DMS153 treated with DMSO at 0.1 percent for 48 hours (cell line): ENCODE measurements at regions not wholly inside any gene's neighbourhood (a gene's known extent, or its start where the extent isn't known, plus 50 kb on each side); places are given as distances from the start of the nearest gene placed in this dataset.
"Not testable (repeated sequence)": the region's sequence is repeated elsewhere in the genome, so short reads cannot be mapped to it uniquely, and the experiment has no call there.

Source experiments
- DNase-seq: peaks from one replicate; lab custom pipeline; 2025; ENCODE audit not compliant: unreplicated experiment; lab: John Stamatoyannopoulos, UW

- DNase-seq = no peak
These were observed 141.7 kb downstream of the BARX1 start for GRCh38 chr9:93813221-93814076.

DNA sequence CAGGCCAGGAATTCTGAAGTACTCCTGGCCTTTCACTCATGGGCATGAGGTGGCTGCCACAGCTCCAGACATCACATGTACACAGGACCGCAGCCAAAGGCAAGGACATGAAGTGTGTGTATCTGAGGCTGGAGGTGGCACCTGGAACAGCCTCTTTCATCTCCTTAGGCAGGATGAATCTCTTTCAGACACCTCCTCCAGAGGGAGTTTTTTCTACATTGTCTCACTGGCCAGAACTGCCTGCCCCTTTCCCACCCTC, 142.8 kb downstream of the BARX1 start:
- DNase-seq = no peak

DNA sequence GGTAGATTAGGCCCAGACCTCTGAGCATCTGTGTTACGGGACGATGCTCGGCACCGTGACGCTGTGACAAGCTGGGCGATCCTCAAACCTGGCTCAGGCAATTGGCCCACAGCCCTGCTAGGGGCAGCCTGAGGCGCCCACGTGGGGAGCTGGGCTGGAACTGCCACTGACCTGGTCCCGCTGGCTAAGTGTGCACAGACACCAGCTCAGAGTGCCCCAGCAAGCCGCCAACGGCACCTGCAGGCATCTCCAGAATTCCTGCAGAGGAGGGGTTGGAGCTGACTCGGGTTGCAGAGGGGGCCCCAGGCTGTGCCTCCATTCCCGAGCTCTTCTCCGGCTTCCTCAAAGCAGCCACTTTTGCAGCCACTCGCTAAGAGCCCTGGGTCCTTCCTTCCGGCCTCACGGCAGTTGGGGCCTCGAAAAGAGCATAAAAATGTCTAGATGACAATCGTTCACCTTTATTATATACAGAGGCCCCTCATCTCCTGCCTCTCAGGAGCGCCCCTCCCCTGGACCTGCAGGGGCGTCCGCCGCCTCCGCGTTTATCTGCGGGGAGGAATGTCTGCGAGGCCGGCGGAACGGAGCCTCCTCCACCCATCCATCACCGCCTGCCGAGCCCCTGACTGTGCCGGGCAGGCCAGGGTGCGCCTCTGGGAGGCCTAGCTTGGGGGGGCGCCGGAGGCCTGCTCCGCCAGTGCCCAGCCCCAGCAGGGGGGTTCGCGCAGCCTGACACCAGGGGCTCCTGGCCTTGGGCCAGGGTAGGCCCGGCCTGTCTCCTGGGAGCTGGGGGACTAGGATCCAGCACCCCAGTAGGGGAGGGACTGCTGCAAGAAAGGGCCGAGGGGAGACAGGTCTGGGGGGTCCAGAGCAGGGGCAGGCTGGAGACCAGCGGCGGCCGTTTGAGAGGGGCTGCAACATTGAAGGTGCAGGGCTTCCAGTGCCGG, 144.9 kb downstream of the BARX1 start:
- no peak for DNase-seq

DNA sequence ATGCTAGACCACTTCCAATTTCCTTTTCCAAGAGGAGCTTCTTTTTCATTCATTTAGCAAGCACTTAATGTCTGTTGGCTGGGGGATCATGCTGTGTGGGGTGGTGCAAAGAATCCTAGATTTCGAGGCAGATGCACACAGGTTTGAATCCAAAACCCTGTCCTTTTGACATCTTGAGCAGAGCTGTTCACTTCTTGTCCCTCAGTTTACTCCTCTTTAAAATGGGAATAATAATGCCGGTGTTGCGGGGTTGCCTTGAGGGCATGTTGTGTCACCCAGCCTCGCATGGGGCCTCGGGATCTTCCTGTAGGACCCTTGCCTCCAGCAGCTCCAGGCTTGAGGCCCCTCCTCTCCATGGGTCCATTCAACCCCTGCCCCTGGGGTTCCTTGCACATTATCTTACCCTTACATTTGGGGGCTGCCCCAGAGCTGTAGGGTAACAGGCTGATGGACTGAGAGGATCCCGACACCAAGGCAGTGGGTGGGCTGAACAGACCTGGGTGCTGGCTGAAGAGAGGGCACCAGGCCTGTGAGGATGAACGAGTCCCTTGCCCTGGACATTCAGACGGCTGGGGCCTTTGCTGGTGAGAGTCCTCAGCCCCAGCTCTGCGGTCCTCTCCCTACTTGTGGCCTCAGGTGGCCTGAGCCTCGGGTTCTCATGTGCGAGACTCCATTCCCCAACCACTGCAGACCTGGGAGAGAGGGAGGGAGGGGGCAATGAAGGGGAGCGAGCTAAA, 145.8 kb downstream of the BARX1 start:
- no peak for DNase-seq

- no peak for DNase-seq
These were observed 146.8 kb downstream of the BARX1 start for GRCh38 chr9:93808115-93809029.

GRCh38 chr9:93807166-93808074, 147.7 kb downstream of the BARX1 start:
- no peak for DNase-seq

- no peak for DNase-seq
These were observed 153.4 kb downstream of the BARX1 start for GRCh38 chr9:93801581-93802284.

DNA sequence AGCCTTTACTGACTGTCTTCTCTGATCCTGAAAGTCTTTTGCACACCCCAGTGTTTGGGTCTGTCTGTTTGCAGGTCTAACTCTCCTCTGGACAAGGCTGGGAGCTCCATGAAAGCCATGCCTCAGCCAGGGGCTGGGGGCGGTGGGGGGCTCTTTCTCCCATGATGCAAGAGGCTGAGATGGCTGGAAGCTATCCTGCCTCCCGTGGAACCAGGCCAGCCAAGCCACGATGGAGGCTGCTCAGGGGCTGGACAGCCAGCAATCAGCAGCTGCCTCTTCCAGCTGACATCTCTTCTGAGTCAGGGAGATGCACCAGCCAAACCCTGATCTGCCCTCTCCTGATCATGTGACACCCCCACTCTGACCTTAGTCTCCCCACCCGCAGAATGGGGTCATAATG, 154.0 kb downstream of the BARX1 start:
- no peak for DNase-seq

DNA sequence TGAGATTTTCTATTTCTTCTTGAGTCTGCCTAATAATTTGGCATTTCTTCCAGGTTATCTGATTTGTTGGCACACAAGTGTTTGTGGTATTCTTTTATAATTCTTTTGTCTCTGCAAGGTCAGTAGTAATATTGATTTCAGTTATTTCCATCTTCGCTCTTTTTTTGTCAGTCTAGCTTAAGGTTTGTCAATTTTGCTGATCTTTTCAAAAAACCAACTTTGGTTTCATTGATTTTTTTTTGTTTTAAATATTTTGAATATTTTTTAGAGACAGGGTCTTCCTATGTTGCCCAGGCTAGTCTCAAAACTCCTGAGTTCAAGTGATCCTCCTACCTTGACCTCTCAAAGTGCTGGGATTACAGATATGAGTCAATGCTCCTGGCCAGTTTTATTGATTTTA, 162.8 kb downstream of the BARX1 start:
- DNase-seq = no peak

- DNase-seq = no peak
These were observed 169.0 kb downstream of the BARX1 start for GRCh38 chr9:93786204-93786603.

GRCh38 chr9:93776873-93777272, 178.3 kb downstream of the BARX1 start:
- DNase-seq = no peak

GRCh38 chr9:93776256-93776655, 178.9 kb downstream of the BARX1 start:
- DNase-seq = no peak

DNA sequence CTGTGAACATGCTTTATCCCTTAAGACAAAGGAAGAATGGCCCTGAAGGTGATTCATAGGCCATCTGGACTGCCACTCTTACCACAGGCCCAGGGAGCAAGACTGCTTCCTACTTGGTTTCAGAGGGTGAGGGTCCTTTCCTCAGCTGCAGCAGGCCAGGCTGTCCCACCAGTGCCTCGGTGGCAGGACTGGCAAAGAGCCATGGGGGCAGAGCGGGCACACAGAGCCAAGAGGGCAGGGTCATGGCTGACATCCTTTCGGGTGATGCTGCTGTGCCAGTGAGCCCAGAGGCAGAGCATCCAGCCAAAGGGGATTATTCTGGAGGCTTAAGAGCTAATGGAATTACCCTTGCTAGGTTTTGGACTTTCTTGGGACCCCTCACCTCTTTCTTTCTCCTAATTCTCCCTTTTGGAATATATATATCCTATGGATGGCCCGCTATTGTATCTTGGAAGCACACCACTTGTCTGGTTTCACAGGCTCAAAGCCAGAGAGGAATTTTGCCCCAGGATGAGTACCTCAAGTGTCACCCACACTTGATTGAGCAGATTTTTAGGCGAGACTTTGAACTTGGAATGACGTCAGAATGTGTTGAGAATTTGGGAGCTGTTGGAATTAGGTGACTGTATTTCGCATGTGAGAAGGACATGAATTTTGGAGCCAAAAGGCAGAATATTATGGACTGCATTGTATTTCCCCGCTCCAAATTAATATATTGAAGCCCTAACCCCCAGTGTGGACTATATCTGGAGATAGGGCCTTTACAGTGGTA, 180.6 kb downstream of the BARX1 start:
- DNase-seq = no peak

GRCh38 chr9:93771276-93771675, 183.9 kb downstream of the BARX1 start:
- no peak for DNase-seq

- DNase-seq = no peak
These were observed 185.4 kb downstream of the PHF2 start for GRCh38 chr9:93761822-93762221.

DNA sequence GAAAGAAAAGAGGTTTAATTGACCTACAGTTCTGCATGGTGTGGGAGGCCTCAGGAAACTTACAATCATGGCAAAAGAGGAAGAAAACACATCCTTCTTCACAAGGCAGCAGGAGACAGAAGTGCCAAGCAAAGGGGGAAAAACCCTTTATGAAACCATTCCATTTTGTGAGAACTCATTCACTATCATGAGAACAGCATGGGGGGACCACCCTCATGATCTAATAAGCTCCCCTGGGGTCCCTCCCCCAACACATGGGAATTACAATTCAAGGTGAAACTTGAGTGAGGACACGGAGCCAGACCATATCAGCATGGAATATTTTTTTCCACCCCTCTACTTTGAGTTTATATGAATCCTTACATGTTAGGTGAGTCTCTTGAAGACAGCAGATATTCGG, 173.7 kb downstream of the PHF2 start:
- DNase-seq = no peak

DNA sequence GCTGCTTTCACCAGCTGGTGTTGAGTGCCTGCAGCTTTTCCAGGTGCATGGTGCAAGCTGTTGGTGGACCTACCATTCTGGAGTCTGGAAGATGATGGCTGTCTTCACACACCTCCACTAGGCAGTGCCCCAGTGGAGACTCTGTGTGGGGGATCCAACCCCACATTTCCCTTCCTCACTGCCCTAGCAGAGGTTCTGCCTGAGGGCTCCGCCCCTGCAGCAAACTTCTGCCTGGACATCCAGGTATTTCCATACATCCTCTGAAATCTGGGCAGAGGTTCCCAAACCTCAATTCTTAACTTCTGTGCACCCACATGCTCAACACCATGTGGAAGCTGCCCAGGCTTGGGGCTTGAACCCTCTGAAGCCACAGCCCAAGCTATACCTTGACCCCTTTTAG, 172.4 kb downstream of the PHF2 start:
- not testable (repeated sequence) for DNase-seq

DNA sequence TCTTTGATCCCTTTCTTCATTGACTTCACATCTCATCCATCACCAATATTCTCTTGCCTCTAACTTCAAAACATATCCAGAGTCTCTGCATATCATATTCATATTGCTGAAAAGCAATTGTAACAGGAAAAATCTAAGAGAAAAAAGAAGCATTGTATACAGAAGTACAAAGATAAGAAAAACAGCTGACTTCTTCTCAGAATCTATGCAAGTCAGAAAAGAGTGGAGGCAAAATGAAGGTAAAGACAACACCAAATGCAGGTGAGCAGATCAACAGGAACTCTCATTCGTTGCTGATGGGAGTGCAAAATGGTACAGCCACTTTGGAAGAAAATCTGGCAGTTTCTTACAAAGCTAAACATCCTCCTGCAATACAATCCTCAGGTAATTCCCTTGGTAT, 155.6 kb downstream of the PHF2 start:
- no peak for DNase-seq
